GM23248 (cell line): ENCODE measurements at regions not wholly inside any gene's neighbourhood (a gene's known extent, or its start where the extent isn't known, plus 50 kb on each side); places are given as distances from the start of the nearest gene placed in this dataset.

Experiments
- DNase-seq: peaks from one replicate; pipeline ENCODE4 v3.0.0-alpha.2; 2015
- H2AFZ ChIP-seq: fragments of 200-600 bp; sonication (generic); 2 replicates; pipeline ENCODE4 v1.6.1; 2016; ENCODE audit warnings: antibody characterized with exemption
- H3F3A ChIP-seq: fragments of 200-600 bp; sonication (generic); 2 replicates; pipeline ENCODE4 v1.6.1; 2016; ENCODE audit warnings: mild to moderate bottlenecking, antibody characterized with exemption, mixed run types; ENCODE audit not compliant: insufficient read depth
- H3K27ac ChIP-seq: fragments of 200-600 bp; sonication (generic); 2 replicates; pipeline ENCODE4 v1.5.1; 2016; ENCODE audit warnings: mild to moderate bottlenecking
- H3K27me3 ChIP-seq: fragments of 200-600 bp; sonication (generic); replicated peaks from 2 replicates; pipeline ENCODE4 v1.6.1; 2016; ENCODE audit warnings: mild to moderate bottlenecking; ENCODE audit not compliant: insufficient read depth
- H3K36me3 ChIP-seq: fragments of 200-600 bp; sonication (generic); 2 replicates; pipeline ENCODE4 v1.6.1; 2016; ENCODE audit warnings: low read depth, mild to moderate bottlenecking
- H3K4me1 ChIP-seq: fragments of 200-600 bp; sonication (generic); 2 replicates; pipeline ENCODE4 v1.6.1; 2016; ENCODE audit warnings: mild to moderate bottlenecking; ENCODE audit not compliant: insufficient read depth
- H3K4me2 ChIP-seq: fragments of 200-600 bp; sonication (generic); one replicate; pipeline ENCODE4 v1.6.1; 2016; ENCODE audit warnings: mild to moderate bottlenecking; ENCODE audit not compliant: unreplicated experiment
- H3K4me3 ChIP-seq: fragments of 200-600 bp; sonication (generic); 2 replicates; pipeline ENCODE4 v1.5.1; 2016; ENCODE audit warnings: mild to moderate bottlenecking
- H3K79me2 ChIP-seq: fragments of 200-600 bp; sonication (generic); 2 replicates; pipeline ENCODE4 v1.6.1; 2016; ENCODE audit warnings: mild to moderate bottlenecking; ENCODE audit not compliant: insufficient read depth
- H3K9ac ChIP-seq: fragments of 200-600 bp; sonication (generic); 2 replicates; pipeline ENCODE4 v1.6.1; 2016; ENCODE audit warnings: mild to moderate bottlenecking
- H3K9me2 ChIP-seq: fragments of 200-600 bp; sonication (generic); 2 replicates; pipeline ENCODE4 v1.6.1; 2016; ENCODE audit warnings: mixed run types, mild to moderate bottlenecking, moderate library complexity; ENCODE audit not compliant: insufficient read depth
- H3K9me3 ChIP-seq: fragments of 200-600 bp; sonication (generic); one replicate; pipeline ENCODE4 v1.6.1; 2017; ENCODE audit warnings: low read depth
- H4K20me1 ChIP-seq: fragments of 200-600 bp; sonication (generic); 2 replicates; pipeline ENCODE4 v1.6.0; 2016; ENCODE audit not compliant: insufficient read depth
- EZH2 ChIP-seq: fragments of 200-600 bp; sonication (generic); IDR thresholded peaks from 2 replicates; pipeline ENCODE4 v1.6.1; 2018; ENCODE audit warnings: antibody characterized with exemption, mild to moderate bottlenecking; ENCODE audit not compliant: insufficient read depth, poor library complexity, severe bottlenecking
- EZH2phosphoT487 ChIP-seq: fragments of 200-600 bp; sonication (generic); IDR thresholded peaks from 2 replicates; pipeline ENCODE4 v1.6.1; 2018; ENCODE audit warnings: antibody characterized with exemption, moderate library complexity, mild to moderate bottlenecking, low read depth; ENCODE audit not compliant: insufficient read depth
- WGBS, 2 experiments: methylation state at CpG; one replicate each; pipeline ENCODE4 v1.1.6; 2015 to 2017; ENCODE audit warnings: low lambda C conversion rate in 2 of 2, low coverage in 1 of 2; ENCODE audit errors: missing lambda C conversion rate in 2 of 2; 5-methylcytosine and 5-hydroxymethylcytosine counted together
- in situ Hi-C: fragments of 300-500 bp; cut with MboI; formaldehyde crosslinking; loops from 2 replicates; pipeline ENCODE4 v1.15.0; 2020

GRCh38 chr10:81108516-81109199 is 571.0 kb downstream of the SH2D4B start:
- Histone ChIP-seq H3K4me3 (no peak overlapping the region), H2AFZ (no peak overlapping the region), H3F3A (no peaks in the 10 kb centered on the region), H3K9me3 (no peaks in the 10 kb centered on the region), H3K4me1 (no peaks in the 10 kb centered on the region), H4K20me1 (no peaks in the 10 kb centered on the region), H3K79me2 (no peaks in the 10 kb centered on the region), H3K9me2 (no peaks in the 10 kb centered on the region), H3K36me3 (no peaks in the 10 kb centered on the region), H3K4me2 (no peak overlapping the region), H3K27ac (no peak overlapping the region), H3K27me3 (no peaks in the 10 kb centered on the region), H3K9ac (no peak overlapping the region)
- WGBS, 2 experiments, result 8 to 11% methylated on average over 3 of the region's 3 CpGs
- in situ Hi-C loops, result no loop called here
- no peak for TF ChIP-seq EZH2
- no peak for TF ChIP-seq EZH2phosphoT487
- DNase-seq, result no peak

GRCh38 chr10:81109200-81109752 is 571.6 kb downstream of the SH2D4B start:
- no peaks in the 10 kb centered on the region for H3F3A ChIP-seq
- in situ Hi-C loops, result no loop called here
- no peaks in the 10 kb centered on the region for H4K20me1 ChIP-seq
- H3K79me2 ChIP-seq, result no peaks in the 10 kb centered on the region
- DNase-seq, result no peak
- no peaks in the 10 kb centered on the region for H3K27me3 ChIP-seq
- H3K36me3 ChIP-seq, result no peaks in the 10 kb centered on the region
- H3K9me3 ChIP-seq, result no peaks in the 10 kb centered on the region
- no peaks in the 10 kb centered on the region for H3K4me1 ChIP-seq
- H3K9ac ChIP-seq, result no peak overlapping the region
- no peak overlapping the region for H3K27ac ChIP-seq
- H2AFZ ChIP-seq, result no peak overlapping the region
- TF ChIP-seq EZH2 (no peak), EZH2phosphoT487 (no peak)
- 16 to 17% methylated on average over 6 of the region's 6 CpGs for WGBS, 2 experiments
- no peak overlapping the region for H3K4me3 ChIP-seq
- no peaks in the 10 kb centered on the region for H3K9me2 ChIP-seq
- no peak overlapping the region for H3K4me2 ChIP-seq

- Histone ChIP-seq H3K4me3 (no peak overlapping the region), H3K27me3 (no peaks in the 10 kb centered on the region), H3K9ac (no peak overlapping the region), H3K4me1 (no peaks in the 10 kb centered on the region), H3K27ac (no peak overlapping the region), H3K79me2 (no peaks in the 10 kb centered on the region), H3K9me3 (no peaks in the 10 kb centered on the region), H3K9me2 (no peaks in the 10 kb centered on the region), H3F3A (no peaks in the 10 kb centered on the region), H3K4me2 (no peak overlapping the region), H4K20me1 (no peaks in the 10 kb centered on the region), H2AFZ (no peak overlapping the region), H3K36me3 (no peaks in the 10 kb centered on the region)
- DNase-seq, result no peak
- in situ Hi-C loops, result no loop called here
- TF ChIP-seq EZH2, result no peak
- no peak for TF ChIP-seq EZH2phosphoT487
- 7 to 8% methylated on average over 4 of the region's 4 CpGs for WGBS, 2 experiments
These were observed 578.5 kb downstream of the SH2D4B start for GRCh38 chr10:81116201-81116600.

GRCh38 chr10:81116990-81117389 is 579.3 kb downstream of the SH2D4B start:
- H3K9me2 ChIP-seq, result no peaks in the 10 kb centered on the region
- no peak overlapping the region for H3K27ac ChIP-seq
- H3K9me3 ChIP-seq, result no peaks in the 10 kb centered on the region
- no peak overlapping the region for H3K4me2 ChIP-seq
- no peaks in the 10 kb centered on the region for H3K4me1 ChIP-seq
- no peaks in the 10 kb centered on the region for H3K36me3 ChIP-seq
- no peak for DNase-seq
- TF ChIP-seq EZH2phosphoT487 (no peak), EZH2 (no peak)
- H2AFZ ChIP-seq, result no peak overlapping the region
- H4K20me1 ChIP-seq, result no peaks in the 10 kb centered on the region
- in situ Hi-C loops, result no loop called here
- no peak overlapping the region for H3K4me3 ChIP-seq
- no peaks in the 10 kb centered on the region for H3K27me3 ChIP-seq
- no peaks in the 10 kb centered on the region for H3K79me2 ChIP-seq
- no peaks in the 10 kb centered on the region for H3F3A ChIP-seq
- no peak overlapping the region for H3K9ac ChIP-seq
